WTC11 (cell line): ENCODE measurements at regions not wholly inside any gene's neighbourhood (a gene's known extent, or its start where the extent isn't known, plus 50 kb on each side); places are given as distances from the start of the nearest gene placed in this dataset.

Experiments
- ATAC-seq: fragments of 200-7000 bp; cut with Tn5 transposase; 2 replicates; pipeline ENCODE4 v1.10.0; 2021; ENCODE audit warnings: mild to moderate bottlenecking, moderate library complexity
- CTCF ChIA-PET: fragments of 300-600 bp; sonication (Branson Sonifier 250); formaldehyde crosslinking; loops from one replicate; lab custom pipeline; 2021; ENCODE audit warnings: antibody characterized with exemption; lab: Charles Lee
- POLR2A ChIA-PET: fragments of 350-600 bp; sonication (Branson Sonifier 250); formaldehyde crosslinking; loops from one replicate; lab custom pipeline; 2021; ENCODE audit warnings: antibody characterized with exemption; lab: Charles Lee
- DNase-seq: peaks from one replicate; pipeline ENCODE4 v3.0.0; 2021; ENCODE audit warnings: low spot score
- H3K27ac Mint-ChIP-seq: 2 replicates; pipeline ENCODE4 v1.8.0; 2021; ENCODE audit warnings: mixed read lengths
- H3K27me3 Mint-ChIP-seq: 2 replicates; pipeline ENCODE4 v1.8.0; 2021; ENCODE audit warnings: low read depth, mild to moderate bottlenecking, moderate library complexity, mixed read lengths
- H3K36me3 Mint-ChIP-seq: 2 replicates; pipeline ENCODE4 v1.8.0; 2021; ENCODE audit warnings: mixed read lengths
- H3K4me1 Mint-ChIP-seq: 2 replicates; pipeline ENCODE4 v1.8.0; 2022; ENCODE audit warnings: mixed read lengths
- H3K4me3 Mint-ChIP-seq: 2 replicates; pipeline ENCODE4 v1.8.0; 2021; ENCODE audit warnings: mild to moderate bottlenecking, moderate library complexity, mixed read lengths
- H3K9me3 Mint-ChIP-seq: 2 replicates; pipeline ENCODE4 v1.8.0; 2021; ENCODE audit warnings: mixed read lengths
- CBFB ChIP-seq: sonication (generic); formaldehyde crosslinking; IDR thresholded peaks from 2 replicates; pipeline ENCODE4 v1.8.1; 2022; ENCODE audit warnings: mild to moderate bottlenecking, low read depth, missing genetic modification reagents
- ETV6 ChIP-seq: sonication (generic); formaldehyde crosslinking; IDR thresholded peaks from 2 replicates; pipeline ENCODE4 v1.8.1; 2022; ENCODE audit warnings: mild to moderate bottlenecking, missing genetic modification reagents
- FOXJ3 ChIP-seq: sonication (generic); formaldehyde crosslinking; IDR thresholded peaks from 2 replicates; pipeline ENCODE4 v1.9.0; 2021; ENCODE audit warnings: missing genetic modification reagents, mild to moderate bottlenecking, borderline replicate concordance
- HMGA2 ChIP-seq: fragments of 250-450 bp; sonication (Bioruptor Pico); IDR thresholded peaks from 2 replicates; pipeline ENCODE4 v1.4.0; 2021; ENCODE audit warnings: mild to moderate bottlenecking, moderate library complexity
- IRF1 ChIP-seq: sonication (generic); formaldehyde crosslinking; IDR thresholded peaks from 2 replicates; pipeline ENCODE4 v1.8.0; 2023; ENCODE audit warnings: missing genetic modification reagents
- KAT7 ChIP-seq: sonication (generic); formaldehyde crosslinking; IDR thresholded peaks from 2 replicates; pipeline ENCODE4 v1.8.1; 2023; ENCODE audit warnings: missing genetic modification reagents, mild to moderate bottlenecking, borderline replicate concordance
- MXD4 ChIP-seq: fragments of 250-450 bp; sonication (Bioruptor Pico); IDR thresholded peaks from 2 replicates; pipeline ENCODE4 v1.8.0; 2021; ENCODE audit warnings: mild to moderate bottlenecking, moderate library complexity, borderline replicate concordance
- MYBL2 ChIP-seq: sonication (generic); formaldehyde crosslinking; IDR thresholded peaks from 2 replicates; pipeline ENCODE4 v1.8.1; 2023; ENCODE audit warnings: mild to moderate bottlenecking, moderate library complexity, missing genetic modification reagents
- NFYB ChIP-seq: sonication (generic); formaldehyde crosslinking; conservative IDR thresholded peaks from 2 replicates; pipeline ENCODE4 v1.8.0; 2022; ENCODE audit warnings: low read depth, missing genetic modification reagents
- NR2C2 ChIP-seq: sonication (generic); formaldehyde crosslinking; IDR thresholded peaks from 2 replicates; pipeline ENCODE4 v1.8.0; 2022; ENCODE audit warnings: mild to moderate bottlenecking, missing genetic modification reagents
- NR3C1 ChIP-seq: sonication (generic); formaldehyde crosslinking; conservative IDR thresholded peaks from 2 replicates; pipeline ENCODE4 v1.8.1; 2023; ENCODE audit warnings: low read depth, mild to moderate bottlenecking, missing genetic modification reagents
- OVOL2 ChIP-seq: fragments of 250-450 bp; sonication (Bioruptor Pico); IDR thresholded peaks from 2 replicates; pipeline ENCODE4 v1.9.0; 2021; ENCODE audit warnings: mild to moderate bottlenecking, borderline replicate concordance
- RORB ChIP-seq: fragments of 250-450 bp; sonication (Bioruptor Pico); IDR thresholded peaks from 2 replicates; pipeline ENCODE4 v1.9.0; 2021; ENCODE audit warnings: mild to moderate bottlenecking
- SP1 ChIP-seq: sonication (generic); formaldehyde crosslinking; conservative IDR thresholded peaks from 2 replicates; pipeline ENCODE4 v1.8.1; 2022; ENCODE audit warnings: missing genetic modification reagents
- TEAD1 ChIP-seq: sonication (generic); formaldehyde crosslinking; IDR thresholded peaks from 2 replicates; pipeline ENCODE4 v1.8.0; 2022; ENCODE audit warnings: mild to moderate bottlenecking, missing genetic modification reagents
- TEAD4 ChIP-seq: sonication (generic); formaldehyde crosslinking; IDR thresholded peaks from 2 replicates; pipeline ENCODE4 v1.8.0; 2022; ENCODE audit warnings: mild to moderate bottlenecking, missing genetic modification reagents
- TP53 ChIP-seq: sonication (generic); formaldehyde crosslinking; IDR thresholded peaks from 2 replicates; pipeline ENCODE4 v1.8.1; 2023; ENCODE audit warnings: mild to moderate bottlenecking, missing genetic modification reagents
- ZBTB43 ChIP-seq: sonication (generic); formaldehyde crosslinking; IDR thresholded peaks from 2 replicates; pipeline ENCODE4 v1.8.1; 2023; ENCODE audit warnings: mild to moderate bottlenecking, missing genetic modification reagents
- ZNF121 ChIP-seq: sonication (generic); formaldehyde crosslinking; IDR thresholded peaks from 2 replicates; pipeline ENCODE4 v1.8.0; 2023; ENCODE audit warnings: missing genetic modification reagents
- ZNF219 ChIP-seq: sonication (generic); formaldehyde crosslinking; IDR thresholded peaks from 2 replicates; pipeline ENCODE4 v1.8.0; 2023; ENCODE audit warnings: missing genetic modification reagents, mild to moderate bottlenecking, borderline replicate concordance
- ZNF396 ChIP-seq: fragments of 250-450 bp; sonication (Bioruptor Pico); IDR thresholded peaks from 2 replicates; pipeline ENCODE4 v1.8.0; 2021; ENCODE audit warnings: mild to moderate bottlenecking, moderate library complexity, borderline replicate concordance
- ZNF416 ChIP-seq: fragments of 250-450 bp; sonication (Bioruptor Pico); IDR thresholded peaks from 2 replicates; pipeline ENCODE4 v1.9.0; 2021; ENCODE audit warnings: mild to moderate bottlenecking, inconsistent platforms
- ZNF423 ChIP-seq: fragments of 250-450 bp; sonication (Bioruptor Pico); IDR thresholded peaks from 2 replicates; pipeline ENCODE4 v2.1.2; 2022; ENCODE audit warnings: mild to moderate bottlenecking, moderate library complexity
- TF ChIP-seq, protein P1 (sequence below): sonication (generic); formaldehyde crosslinking; IDR thresholded peaks from 2 replicates; pipeline ENCODE4 v1.8.0; 2023; ENCODE audit warnings: mild to moderate bottlenecking, missing genetic modification reagents
- TF ChIP-seq, protein P2 (sequence below): fragments of 200-600 bp; IDR thresholded peaks from 2 replicates; pipeline ENCODE4 v1.8.0; 2022; ENCODE audit warnings: antibody characterized with exemption
- TF ChIP-seq, protein P3 (sequence below): fragments of 250-450 bp; sonication (Bioruptor Pico); IDR thresholded peaks from 2 replicates; pipeline ENCODE4 v1.8.0; 2021; ENCODE audit warnings: mild to moderate bottlenecking
- TF ChIP-seq, protein P4 (sequence below): sonication (generic); formaldehyde crosslinking; IDR thresholded peaks from 2 replicates; pipeline ENCODE4 v1.8.0; 2022; ENCODE audit warnings: mild to moderate bottlenecking, missing genetic modification reagents

GRCh38 chr12:58190618-58191017 is 249.3 kb downstream of the ATP23 start (continued):
- TF ChIP-seq, protein P1, sequence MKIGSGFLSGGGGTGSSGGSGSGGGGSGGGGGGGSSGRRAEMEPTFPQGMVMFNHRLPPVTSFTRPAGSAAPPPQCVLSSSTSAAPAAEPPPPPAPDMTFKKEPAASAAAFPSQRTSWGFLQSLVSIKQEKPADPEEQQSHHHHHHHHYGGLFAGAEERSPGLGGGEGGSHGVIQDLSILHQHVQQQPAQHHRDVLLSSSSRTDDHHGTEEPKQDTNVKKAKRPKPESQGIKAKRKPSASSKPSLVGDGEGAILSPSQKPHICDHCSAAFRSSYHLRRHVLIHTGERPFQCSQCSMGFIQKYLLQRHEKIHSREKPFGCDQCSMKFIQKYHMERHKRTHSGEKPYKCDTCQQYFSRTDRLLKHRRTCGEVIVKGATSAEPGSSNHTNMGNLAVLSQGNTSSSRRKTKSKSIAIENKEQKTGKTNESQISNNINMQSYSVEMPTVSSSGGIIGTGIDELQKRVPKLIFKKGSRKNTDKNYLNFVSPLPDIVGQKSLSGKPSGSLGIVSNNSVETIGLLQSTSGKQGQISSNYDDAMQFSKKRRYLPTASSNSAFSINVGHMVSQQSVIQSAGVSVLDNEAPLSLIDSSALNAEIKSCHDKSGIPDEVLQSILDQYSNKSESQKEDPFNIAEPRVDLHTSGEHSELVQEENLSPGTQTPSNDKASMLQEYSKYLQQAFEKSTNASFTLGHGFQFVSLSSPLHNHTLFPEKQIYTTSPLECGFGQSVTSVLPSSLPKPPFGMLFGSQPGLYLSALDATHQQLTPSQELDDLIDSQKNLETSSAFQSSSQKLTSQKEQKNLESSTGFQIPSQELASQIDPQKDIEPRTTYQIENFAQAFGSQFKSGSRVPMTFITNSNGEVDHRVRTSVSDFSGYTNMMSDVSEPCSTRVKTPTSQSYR (CRISPR knock-in tag): no peak
- TF ChIP-seq ZNF219 (CRISPR knock-in tag) (no peak), ZNF423 (no peak)

DNA sequence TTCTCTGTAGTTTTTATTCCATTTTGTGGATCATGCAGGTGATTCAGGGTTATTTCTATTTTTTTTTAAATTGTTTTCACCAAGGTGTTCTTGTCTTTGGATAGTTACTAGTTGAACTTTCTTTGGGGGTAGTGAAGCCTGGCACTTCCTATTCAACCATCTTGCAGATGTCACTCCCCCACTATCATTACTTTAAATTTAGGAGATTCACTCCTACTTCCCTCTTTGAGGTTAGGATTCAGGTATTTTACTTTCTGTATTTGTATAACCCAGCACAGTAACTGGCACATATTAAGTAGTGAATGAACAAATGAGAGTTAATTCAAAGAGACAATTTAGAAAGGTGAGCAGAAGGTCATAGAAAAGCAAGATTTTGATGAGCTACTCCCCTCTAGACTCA is 255.6 kb downstream of the ATP23 start:
- Mint-ChIP-seq H3K9me3 (peaks cover 16% of the 10 kb centered on the region), H3K27ac (no peak overlapping the region), H3K27me3 (no peaks in the 10 kb centered on the region), H3K36me3 (no peaks in the 10 kb centered on the region), H3K4me3 (no peak overlapping the region), H3K4me1 (no peaks in the 10 kb centered on the region)
- ChIA-PET CTCF (interaction anchor here (1.2 kb wide), 1 partner anchor 9 kb away, joined by 3 read pairs; no protein-coding TSS in a partner anchor), POLR2A (no interaction called here)
- ATAC-seq (no peak), DNase-seq (no peak)
- TF ChIP-seq KAT7 (CRISPR knock-in tag) (no peak), IRF1 (CRISPR knock-in tag) (no peak), ZNF416 (no peak), TEAD1 (no peak), CBFB (CRISPR knock-in tag) (no peak), OVOL2 (CRISPR knock-in tag) (no peak), NFYB (CRISPR knock-in tag) (no peak), MXD4 (no peak), MYBL2 (CRISPR knock-in tag) (no peak), SP1 (CRISPR knock-in tag) (no peak), NR2C2 (CRISPR knock-in tag) (no peak), ETV6 (CRISPR knock-in tag) (no peak), FOXJ3 (CRISPR knock-in tag) (no peak), ZNF396 (no peak), ZNF423 (no peak), TP53 (CRISPR knock-in tag) (no peak)
- TF ChIP-seq, protein P2, sequence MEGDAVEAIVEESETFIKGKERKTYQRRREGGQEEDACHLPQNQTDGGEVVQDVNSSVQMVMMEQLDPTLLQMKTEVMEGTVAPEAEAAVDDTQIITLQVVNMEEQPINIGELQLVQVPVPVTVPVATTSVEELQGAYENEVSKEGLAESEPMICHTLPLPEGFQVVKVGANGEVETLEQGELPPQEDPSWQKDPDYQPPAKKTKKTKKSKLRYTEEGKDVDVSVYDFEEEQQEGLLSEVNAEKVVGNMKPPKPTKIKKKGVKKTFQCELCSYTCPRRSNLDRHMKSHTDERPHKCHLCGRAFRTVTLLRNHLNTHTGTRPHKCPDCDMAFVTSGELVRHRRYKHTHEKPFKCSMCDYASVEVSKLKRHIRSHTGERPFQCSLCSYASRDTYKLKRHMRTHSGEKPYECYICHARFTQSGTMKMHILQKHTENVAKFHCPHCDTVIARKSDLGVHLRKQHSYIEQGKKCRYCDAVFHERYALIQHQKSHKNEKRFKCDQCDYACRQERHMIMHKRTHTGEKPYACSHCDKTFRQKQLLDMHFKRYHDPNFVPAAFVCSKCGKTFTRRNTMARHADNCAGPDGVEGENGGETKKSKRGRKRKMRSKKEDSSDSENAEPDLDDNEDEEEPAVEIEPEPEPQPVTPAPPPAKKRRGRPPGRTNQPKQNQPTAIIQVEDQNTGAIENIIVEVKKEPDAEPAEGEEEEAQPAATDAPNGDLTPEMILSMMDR: no peak

- H3K27me3 Mint-ChIP-seq: no peaks in the 10 kb centered on the region
- no peak overlapping the region for H3K27ac Mint-ChIP-seq
- no peak overlapping the region for H3K4me3 Mint-ChIP-seq
- ChIA-PET CTCF (interaction anchor here (0.7 to 0.8 kb wide), 2 partner anchors 27 to 220 kb away, joined by 3 read pairs; no protein-coding TSS in a partner anchor), POLR2A (no interaction called here)
- H3K9me3 Mint-ChIP-seq: no peaks in the 10 kb centered on the region
- ATAC-seq (no peak), DNase-seq (no peak)
- no peaks in the 10 kb centered on the region for H3K36me3 Mint-ChIP-seq
- peaks cover 9% of the 10 kb centered on the region; the same call in 1 of the 2 replicates for H3K4me1 Mint-ChIP-seq
- TF ChIP-seq, protein P3, sequence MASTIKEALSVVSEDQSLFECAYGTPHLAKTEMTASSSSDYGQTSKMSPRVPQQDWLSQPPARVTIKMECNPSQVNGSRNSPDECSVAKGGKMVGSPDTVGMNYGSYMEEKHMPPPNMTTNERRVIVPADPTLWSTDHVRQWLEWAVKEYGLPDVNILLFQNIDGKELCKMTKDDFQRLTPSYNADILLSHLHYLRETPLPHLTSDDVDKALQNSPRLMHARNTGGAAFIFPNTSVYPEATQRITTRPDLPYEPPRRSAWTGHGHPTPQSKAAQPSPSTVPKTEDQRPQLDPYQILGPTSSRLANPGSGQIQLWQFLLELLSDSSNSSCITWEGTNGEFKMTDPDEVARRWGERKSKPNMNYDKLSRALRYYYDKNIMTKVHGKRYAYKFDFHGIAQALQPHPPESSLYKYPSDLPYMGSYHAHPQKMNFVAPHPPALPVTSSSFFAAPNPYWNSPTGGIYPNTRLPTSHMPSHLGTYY (CRISPR knock-in tag): no peak
- no peak for TF ChIP-seq ZBTB43 (CRISPR knock-in tag)
- TF ChIP-seq, protein P4, sequence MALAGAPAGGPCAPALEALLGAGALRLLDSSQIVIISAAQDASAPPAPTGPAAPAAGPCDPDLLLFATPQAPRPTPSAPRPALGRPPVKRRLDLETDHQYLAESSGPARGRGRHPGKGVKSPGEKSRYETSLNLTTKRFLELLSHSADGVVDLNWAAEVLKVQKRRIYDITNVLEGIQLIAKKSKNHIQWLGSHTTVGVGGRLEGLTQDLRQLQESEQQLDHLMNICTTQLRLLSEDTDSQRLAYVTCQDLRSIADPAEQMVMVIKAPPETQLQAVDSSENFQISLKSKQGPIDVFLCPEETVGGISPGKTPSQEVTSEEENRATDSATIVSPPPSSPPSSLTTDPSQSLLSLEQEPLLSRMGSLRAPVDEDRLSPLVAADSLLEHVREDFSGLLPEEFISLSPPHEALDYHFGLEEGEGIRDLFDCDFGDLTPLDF (CRISPR knock-in tag): no peak
- TF ChIP-seq OVOL2 (CRISPR knock-in tag): no peak
- no peak for TF ChIP-seq KAT7 (CRISPR knock-in tag)
- TF ChIP-seq HMGA2 (CRISPR knock-in tag): no peak
- no peak for TF ChIP-seq ZNF121
- TF ChIP-seq NR3C1: no peak
- no peak for TF ChIP-seq TEAD4 (CRISPR knock-in tag)
- no peak for TF ChIP-seq RORB (CRISPR knock-in tag)
Measured at GRCh38 chr12:58202933-58203718, 261.8 kb downstream of the ATP23 start.
